H1 (cell line): ENCODE measurements at regions not wholly inside any gene's neighbourhood (a gene's known extent, or its start where the extent isn't known, plus 50 kb on each side); places are given as distances from the start of the nearest gene placed in this dataset.

Experiments used
- ASH2L ChIP-seq: fragments of 200-600, 300-600 bp; sonication (generic); IDR thresholded peaks from one replicate; pipeline ENCODE4 v1.7.1; 2017; ENCODE audit warnings: low read length
- BACH1 ChIP-seq: IDR thresholded peaks from 2 replicates; pipeline ENCODE4 v1.6.1; 2012; ENCODE audit warnings: low read length, improper control_type of control experiment
- CHD7 ChIP-seq: fragments of 300-600 bp; sonication (generic); IDR thresholded peaks from 2 replicates; pipeline ENCODE4 v1.7.1; 2012; ENCODE audit warnings: low read length, moderate library complexity, mild to moderate bottlenecking, inconsistent platforms; ENCODE audit not compliant: insufficient replicate concordance
- HDAC2 ChIP-seq, 2 experiments: fragments of 300-600 bp in 1 of 2; sonication (generic) in 1 of 2; IDR thresholded peaks; 2 replicates each; pipeline ENCODE4 v1.6.1; 2011 to 2012; ENCODE audit warnings: low read depth in 2 of 2, low read length in 2 of 2, mild to moderate bottlenecking in 2 of 2, moderate library complexity in 2 of 2, borderline replicate concordance in 1 of 2, inconsistent platforms in 1 of 2
- KDM1A ChIP-seq: fragments of 200-600, 300-600 bp; sonication (generic); IDR thresholded peaks from 2 replicates; pipeline ENCODE4 v1.7.1; 2016; ENCODE audit warnings: mild to moderate bottlenecking, low read length, borderline replicate concordance
- KDM5A ChIP-seq: fragments of 200-600 bp; IDR thresholded peaks from 2 replicates; pipeline ENCODE4 v1.7.1; 2012; ENCODE audit warnings: mild to moderate bottlenecking, low read length, inconsistent platforms, mixed read lengths
- NRF1 ChIP-seq: IDR thresholded peaks from 2 replicates; pipeline ENCODE4 v1.6.1; 2011; ENCODE audit warnings: mild to moderate bottlenecking, low read depth, low read length, improper control_type of control experiment
- POLR2A ChIP-seq, 2 experiments: IDR thresholded peaks; 1 replicate in 1 of 2; 2 replicates in 1 of 2; pipeline ENCODE4 v1.6.1; 2011; ENCODE audit warnings: low read depth in 2 of 2, low read length in 2 of 2, mild to moderate bottlenecking in 2 of 2; ENCODE audit errors: control extremely low read depth in 1 of 2
- POLR2AphosphoS5 ChIP-seq: IDR thresholded peaks from 2 replicates; pipeline ENCODE4 v1.6.1; 2011; ENCODE audit warnings: low read depth, low read length
- RXRA ChIP-seq: IDR thresholded peaks from 2 replicates; pipeline ENCODE4 v1.6.1; 2011; ENCODE audit warnings: low read depth, mild to moderate bottlenecking, low read length, moderate library complexity; ENCODE audit not compliant: insufficient read depth
- SAP30 ChIP-seq: fragments of 300-600 bp; sonication (generic); IDR thresholded peaks from 2 replicates; pipeline ENCODE4 v1.7.1; 2012; ENCODE audit warnings: low read length, moderate library complexity, mild to moderate bottlenecking, inconsistent platforms; ENCODE audit not compliant: insufficient read depth, insufficient replicate concordance
- TBP ChIP-seq: IDR thresholded peaks from 2 replicates; pipeline ENCODE4 v1.6.1; 2011; ENCODE audit warnings: low read depth, low read length, improper control_type of control experiment
- TCF12 ChIP-seq: IDR thresholded peaks from 2 replicates; pipeline ENCODE4 v1.6.1; 2011; ENCODE audit warnings: low read depth, mild to moderate bottlenecking, low read length

- no peak for TF ChIP-seq CHD7
- no peak for TF ChIP-seq HDAC2 (IDR thresholded peaks at IDR 0.05; ENCODE audit: borderline replicate concordance in 1 of 2, low read depth in 2 of 2, low read length in 2 of 2)
- TF ChIP-seq NRF1, result no peak
- TF ChIP-seq POLR2AphosphoS5, result no peak
- no peak for TF ChIP-seq ASH2L
- TF ChIP-seq RXRA, result no peak
- no peak for TF ChIP-seq SAP30
- TF ChIP-seq POLR2A (IDR thresholded peaks at IDR 0.05; ENCODE audit: control extremely low read depth in 1 of 2, low read depth in 2 of 2, low read length in 2 of 2), result no peak
- no peak for TF ChIP-seq TCF12
- TF ChIP-seq TBP, result no peak
- TF ChIP-seq KDM5A, result no peak
- TF ChIP-seq BACH1, result no peak
- TF ChIP-seq KDM1A, result no peak
Measured at GRCh38 chrX:15087747-15088146, 182.1 kb downstream of the ASB9 start (continued).
